ENCODE measurements at regions not wholly inside any gene's neighbourhood (a gene's known extent, or its start where the extent isn't known, plus 50 kb on each side); places are given as distances from the start of the nearest gene placed in this dataset.

DNA sequence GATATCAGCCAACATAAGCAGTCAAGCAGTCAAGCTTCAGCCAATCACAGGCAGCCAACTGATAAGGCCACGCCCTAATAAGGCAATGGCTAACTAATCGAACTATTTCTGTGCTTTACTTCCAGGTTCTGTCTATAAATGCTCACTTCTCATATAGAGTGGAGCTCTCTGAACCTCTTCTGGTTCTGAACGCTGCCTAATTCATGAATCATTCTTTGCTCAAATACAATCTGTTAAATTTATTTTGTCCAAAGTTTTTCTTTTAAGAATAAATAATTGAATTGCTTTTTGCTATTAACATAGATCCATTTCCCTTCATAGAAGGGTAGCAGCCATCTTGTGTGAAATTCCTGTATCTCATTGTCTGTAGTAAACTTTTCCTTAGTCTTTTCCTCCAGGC is 97.9 kb upstream of the TMEM72 start:
- H3K27ac ChIP-seq (ENCODE audit: low read depth, low read length) = no peak overlapping the region
- H3K4me1 ChIP-seq (ENCODE audit: control insufficient read depth in 1 of 2, insufficient read depth in 2 of 2, low read length in 2 of 2) = no peaks in the 10 kb centered on the region
- H3K36me3 ChIP-seq (ENCODE audit: control insufficient read depth in 1 of 2, insufficient read depth in 2 of 2, low read length in 2 of 2) = no peaks in the 10 kb centered on the region
- TF ChIP-seq SRF (IDR thresholded peaks at IDR 0.05; ENCODE audit: low read depth) = 0 out of 2 replicates have a peak, but pooled peaks have one; percentile 33
- TF ChIP-seq, protein P1, sequence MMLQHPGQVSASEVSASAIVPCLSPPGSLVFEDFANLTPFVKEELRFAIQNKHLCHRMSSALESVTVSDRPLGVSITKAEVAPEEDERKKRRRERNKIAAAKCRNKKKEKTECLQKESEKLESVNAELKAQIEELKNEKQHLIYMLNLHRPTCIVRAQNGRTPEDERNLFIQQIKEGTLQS (IDR thresholded peaks at IDR 0.05) = no peak
- no peak overlapping the region for H3K4me3 ChIP-seq (replicated peaks in 1 of 2; ENCODE audit: low read depth in 1 of 2, low read length in 2 of 2)
- no peak overlapping the region for H3K9ac ChIP-seq (ENCODE audit: low read length)
- ChIA-PET POLR2A (no interaction called here), CTCF (no interaction called here), RAD21 (ENCODE audit: low non-redundant PET in 1 of 2, low total read pairs in 2 of 2, uncharacterized antibody in 2 of 2, unreplicated experiment in 2 of 2) (no interaction called here)
- no peaks in the 10 kb centered on the region for H3K9me2 ChIP-seq (ENCODE audit: insufficient read depth)
- no peak overlapping the region for H2AFZ ChIP-seq (ENCODE audit: low read depth, low read length, poor library complexity, severe bottlenecking)
- DNase-seq (ENCODE audit: low read depth, low spot score) (no peak), ATAC-seq (no peak)
- no peak overlapping the region for H3K4me2 ChIP-seq (ENCODE audit: low read length)
- BruUV-seq (replicated peaks) = no TSS peak
- intact Hi-C loops (cut with micrococcal nuclease) = no loop called here
- peaks cover 31% of the 10 kb centered on the region; the same call in 1 of the 2 replicates for H3K27me3 ChIP-seq (ENCODE audit: insufficient read depth, low read length)
- H3K79me2 ChIP-seq (ENCODE audit: insufficient read depth, low read length) = no peaks in the 10 kb centered on the region
- H4K20me1 ChIP-seq (ENCODE audit: insufficient read depth) = no peaks in the 10 kb centered on the region
- no peaks in the 10 kb centered on the region for H3K9me3 ChIP-seq (ENCODE audit: control insufficient read depth in 1 of 2, insufficient read depth in 1 of 2, low read depth in 1 of 2, low read length in 2 of 2)

DNA sequence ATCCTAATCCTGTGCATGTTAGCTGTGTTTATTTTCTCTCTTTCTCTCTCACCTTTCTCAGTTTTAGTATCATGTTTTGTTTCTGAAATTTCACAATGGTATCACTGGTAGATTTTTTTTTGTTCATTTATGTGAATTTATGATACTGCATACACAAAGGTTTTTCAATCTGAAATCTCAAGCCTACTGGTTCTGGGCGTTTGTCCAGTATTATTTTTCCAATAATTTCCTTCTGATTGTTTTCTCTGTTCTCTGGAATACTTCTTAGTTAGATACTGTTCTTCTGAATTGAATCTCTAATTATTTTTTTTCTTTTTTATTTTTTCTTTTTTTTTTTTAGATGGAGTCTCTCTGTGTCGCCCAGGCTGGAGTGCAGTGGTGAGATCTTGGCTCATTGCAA is 96.2 kb upstream of the TMEM72 start:
- Histone ChIP-seq H2AFZ (ENCODE audit: low read depth, low read length, poor library complexity, severe bottlenecking) (no peak overlapping the region), H3K27me3 (ENCODE audit: insufficient read depth, low read length) (peaks cover 25% of the 10 kb centered on the region; the same call in 1 of the 2 replicates), H3K4me3 (replicated peaks in 1 of 2; ENCODE audit: low read depth in 1 of 2, low read length in 2 of 2) (no peak overlapping the region), H3K36me3 (ENCODE audit: control insufficient read depth in 1 of 2, insufficient read depth in 2 of 2, low read length in 2 of 2) (no peaks in the 10 kb centered on the region), H4K20me1 (ENCODE audit: insufficient read depth) (no peaks in the 10 kb centered on the region), H3K9me2 (ENCODE audit: insufficient read depth) (no peaks in the 10 kb centered on the region), H3K9ac (ENCODE audit: low read length) (no peak overlapping the region), H3K9me3 (ENCODE audit: control insufficient read depth in 1 of 2, insufficient read depth in 1 of 2, low read depth in 1 of 2, low read length in 2 of 2) (no peaks in the 10 kb centered on the region), H3K4me1 (ENCODE audit: control insufficient read depth in 1 of 2, insufficient read depth in 2 of 2, low read length in 2 of 2) (no peaks in the 10 kb centered on the region), H3K4me2 (ENCODE audit: low read length) (no peak overlapping the region), H3K79me2 (ENCODE audit: insufficient read depth, low read length) (no peaks in the 10 kb centered on the region), H3K27ac (ENCODE audit: low read depth, low read length) (no peak overlapping the region)
- CTCF ChIA-PET = no interaction called here
- ATAC-seq = no peak
- RAD21 ChIA-PET (ENCODE audit: low non-redundant PET in 1 of 2, low total read pairs in 2 of 2, uncharacterized antibody in 2 of 2, unreplicated experiment in 2 of 2) = no interaction called here
- intact Hi-C loops (cut with micrococcal nuclease) = no loop called here
- BruUV-seq (replicated peaks) = no TSS peak
- POLR2A ChIA-PET = no interaction called here
- no peak for DNase-seq (ENCODE audit: low read depth, low spot score)
- TF ChIP-seq RAD21 (IDR thresholded peaks at IDR 0.05; ENCODE audit: low read depth) = no peak

Data from HCT116 (cell line).